IMR-90 (cell line): ENCODE measurements at regions not wholly inside any gene's neighbourhood (a gene's known extent, or its start where the extent isn't known, plus 50 kb on each side); places are given as distances from the start of the nearest gene placed in this dataset.
A peak's percentile ranks its signal among the peaks of the same experiment; 100 is the strongest.

ENCODE experiments used
- ATAC-seq: fragments of 200-7000 bp; cut with Tn5 transposase; 2 replicates; pipeline ENCODE4 v1.9.1; 2020; ENCODE audit warnings: low read depth, mild to moderate bottlenecking, moderate library complexity
- BruUV-seq: library from RNA; stranded (reverse); fragments of 400-500 nt; replicated peaks from 2 replicates; lab custom pipeline; 2021; lab: Mats Ljungman, UMichigan
- CTCF ChIA-PET: fragments of 300-600 bp; formaldehyde crosslinking; extraction: SDS; loops from one replicate; lab custom pipeline; 2021; ENCODE audit warnings: antibody characterized with exemption; lab: Yijun Ruan, JAX
- POLR2A ChIA-PET: fragments of 300-600 bp; sonication (Branson Sonifier 250); formaldehyde crosslinking; loops from one replicate; lab custom pipeline; 2022; ENCODE audit warnings: antibody characterized with exemption; ENCODE audit not compliant: unreplicated experiment; lab: Charles Lee
- DNase-seq: peaks from one replicate; pipeline ENCODE4 v3.0.0; 2013
- H2AFZ ChIP-seq: replicated peaks from 2 replicates; pipeline ENCODE3; 2013; ENCODE audit warnings: low read length, mild to moderate bottlenecking; ENCODE audit not compliant: poor library complexity
- H2AK5ac ChIP-seq: 2 replicates; pipeline ENCODE4 v1.6.1; 2013; ENCODE audit warnings: low read depth, low read length, inconsistent platforms
- H2AK9ac ChIP-seq: replicated peaks from 2 replicates; pipeline ENCODE3; 2013; ENCODE audit warnings: mild to moderate bottlenecking, low read depth, low read length, moderate library complexity; ENCODE audit not compliant: poor library complexity
- H2BK120ac ChIP-seq: 2 replicates; pipeline ENCODE4 v1.6.1; 2013; ENCODE audit warnings: low read depth, low read length, inconsistent platforms
- H2BK15ac ChIP-seq: 3 replicates; pipeline ENCODE4 v1.6.1; 2013; ENCODE audit warnings: low read depth, low read length, inconsistent platforms
- H2BK20ac ChIP-seq: 2 replicates; pipeline ENCODE4 v1.6.1; 2013; ENCODE audit warnings: low read depth, mild to moderate bottlenecking, inconsistent platforms, low read length, moderate library complexity
- H2BK5ac ChIP-seq: 2 replicates; pipeline ENCODE4 v1.6.1; 2013; ENCODE audit warnings: mild to moderate bottlenecking, low read depth, low read length, inconsistent platforms; ENCODE audit not compliant: poor library complexity, severe bottlenecking
- H3K14ac ChIP-seq: replicated peaks from 2 replicates; pipeline ENCODE4 v1.6.1; 2013; ENCODE audit warnings: low read depth, low read length, inconsistent platforms
- H3K18ac ChIP-seq: 2 replicates; pipeline ENCODE4 v1.6.1; 2013; ENCODE audit warnings: low read depth, low read length, control low read depth
- H3K23ac ChIP-seq: 2 replicates; pipeline ENCODE4 v1.6.1; 2013; ENCODE audit warnings: low read depth, low read length, inconsistent platforms
- H3K27ac ChIP-seq: 2 replicates; pipeline ENCODE4 v1.5.1; 2013; ENCODE audit warnings: mild to moderate bottlenecking, control low read depth, low read length; ENCODE audit not compliant: insufficient read depth
- H3K27me3 ChIP-seq: 2 replicates; pipeline ENCODE4 v1.6.1; 2013; ENCODE audit warnings: low read length; ENCODE audit not compliant: control insufficient read depth, insufficient read depth
- H3K36me3 ChIP-seq: 2 replicates; pipeline ENCODE4 v1.6.1; 2013; ENCODE audit warnings: low read length, mixed read lengths; ENCODE audit not compliant: control insufficient read depth, insufficient read depth
- H3K4ac ChIP-seq: 2 replicates; pipeline ENCODE4 v1.6.1; 2013; ENCODE audit warnings: low read depth, low read length, inconsistent platforms
- H3K4me1 ChIP-seq: 2 replicates; pipeline ENCODE4 v1.6.1; 2013; ENCODE audit warnings: low read length, mixed read lengths; ENCODE audit not compliant: control insufficient read depth, insufficient read depth
- H3K4me2 ChIP-seq: 2 replicates; pipeline ENCODE4 v1.6.1; 2013; ENCODE audit warnings: low read depth, mild to moderate bottlenecking, control low read depth, low read length, moderate library complexity
- H3K4me3 ChIP-seq: 2 replicates; pipeline ENCODE4 v1.5.1; 2013; ENCODE audit warnings: low read depth, mild to moderate bottlenecking, control low read depth, low read length, moderate library complexity; ENCODE audit not compliant: insufficient read depth
- H3K56ac ChIP-seq: 2 replicates; pipeline ENCODE4 v1.6.1; 2013; ENCODE audit warnings: low read length, inconsistent platforms; ENCODE audit not compliant: insufficient read depth; ENCODE audit errors: extremely low read depth
- H3K79me1 ChIP-seq, 2 experiments: 2 replicates each; pipeline ENCODE4 v1.6.1; 2013; ENCODE audit warnings: low read length in 2 of 2, inconsistent platforms in 1 of 2, low read depth in 1 of 2
- H3K9ac ChIP-seq: 2 replicates; pipeline ENCODE4 v1.6.1; 2013; ENCODE audit warnings: low read depth, low read length, control low read depth
- H3K9me1 ChIP-seq: 2 replicates; pipeline ENCODE4 v1.6.1; 2013; ENCODE audit warnings: low read length, inconsistent platforms; ENCODE audit not compliant: insufficient read depth
- H3K9me3 ChIP-seq: 2 replicates; pipeline ENCODE4 v1.6.1; 2013; ENCODE audit warnings: low read length; ENCODE audit not compliant: control insufficient read depth, insufficient read depth
- H4K20me1 ChIP-seq: 2 replicates; pipeline ENCODE4 v1.6.1; 2013; ENCODE audit warnings: low read length, inconsistent platforms; ENCODE audit not compliant: insufficient read depth
- H4K5ac ChIP-seq: 2 replicates; pipeline ENCODE4 v1.6.1; 2013; ENCODE audit warnings: mild to moderate bottlenecking, low read depth, low read length, control low read depth
- H4K8ac ChIP-seq, 2 experiments: 2 replicates each; pipeline ENCODE4 v1.6.1; 2013; ENCODE audit warnings: low read depth in 2 of 2, low read length in 2 of 2, control low read depth in 1 of 2, inconsistent platforms in 1 of 2
- H4K91ac ChIP-seq: 2 replicates; pipeline ENCODE4 v1.6.1; 2013; ENCODE audit warnings: low read depth, low read length, inconsistent platforms; ENCODE audit not compliant: insufficient read depth
- MAFK ChIP-seq: IDR thresholded peaks from 2 replicates; pipeline ENCODE4 v1.6.1; 2012; ENCODE audit warnings: low read depth, low read length, improper control_type of control experiment
- RAD21 ChIP-seq: IDR thresholded peaks from 2 replicates; pipeline ENCODE4 v1.6.1; 2012; ENCODE audit warnings: low read length, improper control_type of control experiment
- RFX5 ChIP-seq: IDR thresholded peaks from 2 replicates; pipeline ENCODE4 v1.8.0; 2012; ENCODE audit warnings: low read depth, mild to moderate bottlenecking, low read length, moderate library complexity
- WGBS, 2 experiments: methylation state at CpG; one replicate each; pipeline versions ENCODE4 v1.1.5 to v1.1.7; 2013; ENCODE audit warnings: missing lambda C conversion rate in 2 of 2; ENCODE audit not compliant: insufficient read length in 1 of 2; ENCODE audit errors: extremely low coverage in 2 of 2; 5-methylcytosine and 5-hydroxymethylcytosine counted together
- dilution Hi-C: fragments of 300-500 bp; cut with HindIII; formaldehyde crosslinking; loops from one replicate; pipeline ENCODE4 v1.14.3; 2018; ENCODE audit warnings: low sequenced_read_pairs; ENCODE audit not compliant: unreplicated experiment
- in situ Hi-C: fragments of 300-500 bp; cut with MboI; formaldehyde crosslinking; loops from 3 replicates; pipeline ENCODE4 v1.14.3; 2019; ENCODE audit warnings: low sequenced_read_pairs, inconsistent platforms, mixed read lengths
- intact Hi-C: fragments of 100-400 bp; cut with micrococcal nuclease; formaldehyde crosslinking; loops from 2 replicates; pipeline ENCODE4 v1.10.0; 2022
- TF ChIP-seq, protein P1 (sequence below): conservative IDR thresholded peaks from 2 replicates; pipeline ENCODE4 v1.5.1; 2012; ENCODE audit warnings: mild to moderate bottlenecking, low read depth, low read length, improper control_type of control experiment

- dilution Hi-C loops: no loop called here
- Histone ChIP-seq H3K9me1 (no peaks in the 10 kb centered on the region), H3K56ac (no peak overlapping the region), H2AK9ac (no peak overlapping the region), H3K14ac (no peak overlapping the region), H2BK5ac (no peak overlapping the region), H3K4me1 (peaks cover 2% of the 10 kb centered on the region; the same call in 1 of the 2 replicates), H3K79me1 (no peaks in the 10 kb centered on the region), H3K18ac (no peak overlapping the region; the same call in 1 of the 2 replicates), H4K20me1 (no peaks in the 10 kb centered on the region), H3K4me2 (no peak overlapping the region), H3K27me3 (no peaks in the 10 kb centered on the region), H3K23ac (no peak overlapping the region), H2AK5ac (no peak overlapping the region), H4K8ac (no peak overlapping the region), H3K9ac (no peak overlapping the region), H2AFZ (no peak overlapping the region), H2BK20ac (no peak overlapping the region; the same call in 1 of the 2 replicates), H3K27ac (no peak overlapping the region), H2BK15ac (no peak overlapping the region), H4K5ac (no peak overlapping the region), H3K9me3 (no peaks in the 10 kb centered on the region), H3K36me3 (no peaks in the 10 kb centered on the region), H3K4me3 (no peak overlapping the region), H3K4ac (no peak overlapping the region), H2BK120ac (no peak overlapping the region), H4K91ac (no peak overlapping the region)
- intact Hi-C loops: no loop called here
- in situ Hi-C loops: loop anchor here (25.0 kb wide), 1 partner anchor 577 kb away; no protein-coding TSS in a partner anchor
- POLR2A ChIA-PET: no interaction called here
- CTCF ChIA-PET: no interaction called here
- ATAC-seq (peak; percentile 48), DNase-seq (peak; percentile 42)
- no TSS peak for BruUV-seq
- no peak for TF ChIP-seq RAD21
- TF ChIP-seq, protein P1, sequence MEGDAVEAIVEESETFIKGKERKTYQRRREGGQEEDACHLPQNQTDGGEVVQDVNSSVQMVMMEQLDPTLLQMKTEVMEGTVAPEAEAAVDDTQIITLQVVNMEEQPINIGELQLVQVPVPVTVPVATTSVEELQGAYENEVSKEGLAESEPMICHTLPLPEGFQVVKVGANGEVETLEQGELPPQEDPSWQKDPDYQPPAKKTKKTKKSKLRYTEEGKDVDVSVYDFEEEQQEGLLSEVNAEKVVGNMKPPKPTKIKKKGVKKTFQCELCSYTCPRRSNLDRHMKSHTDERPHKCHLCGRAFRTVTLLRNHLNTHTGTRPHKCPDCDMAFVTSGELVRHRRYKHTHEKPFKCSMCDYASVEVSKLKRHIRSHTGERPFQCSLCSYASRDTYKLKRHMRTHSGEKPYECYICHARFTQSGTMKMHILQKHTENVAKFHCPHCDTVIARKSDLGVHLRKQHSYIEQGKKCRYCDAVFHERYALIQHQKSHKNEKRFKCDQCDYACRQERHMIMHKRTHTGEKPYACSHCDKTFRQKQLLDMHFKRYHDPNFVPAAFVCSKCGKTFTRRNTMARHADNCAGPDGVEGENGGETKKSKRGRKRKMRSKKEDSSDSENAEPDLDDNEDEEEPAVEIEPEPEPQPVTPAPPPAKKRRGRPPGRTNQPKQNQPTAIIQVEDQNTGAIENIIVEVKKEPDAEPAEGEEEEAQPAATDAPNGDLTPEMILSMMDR: no peak
- TF ChIP-seq MAFK: peak; percentile 69
- no peak for TF ChIP-seq RFX5
- no CpG with 5 or more reads among the region's 3 CpGs for WGBS, 2 experiments
These were observed 700.3 kb downstream of the TUSC7 start for GRCh38 chr3:117409701-117410459.
